Right atrium auricular region (tissue), 2 donors: ENCODE measurements at regions not wholly inside any gene's neighbourhood (a gene's known extent, or its start where the extent isn't known, plus 50 kb on each side); places are given as distances from the start of the nearest gene placed in this dataset.

Experiments used
- DNase-seq: peaks from one replicate; pipeline ENCODE4 v3.0.0-alpha.2; 2019; ENCODE audit warnings: low spot score
- H3K27ac ChIP-seq, 2 donors: fragments of 200-600 bp; sonication (generic); 1 replicate in 1 of 2; 2 replicates in 1 of 2; pipeline ENCODE4 v1.5.1; 2016 to 2019
- H3K27me3 ChIP-seq, 2 donors: fragments of 200-600 bp; sonication (generic); one replicate each; pipeline versions ENCODE4 v1.5.1 to v1.6.0; 2017 to 2019
- H3K36me3 ChIP-seq: fragments of 200-600 bp; sonication (generic); one replicate; pipeline ENCODE4 v1.5.1; 2016
- H3K4me1 ChIP-seq, 2 donors: fragments of 200-600 bp; sonication (generic); one replicate each; pipeline versions ENCODE4 v1.5.1 to v1.6.0; 2017 to 2019
- H3K4me3 ChIP-seq, 2 donors: fragments of 200-600 bp; sonication (generic); 1 replicate in 1 of 2; 2 replicates in 1 of 2; pipeline ENCODE4 v1.5.1; 2017 to 2019; ENCODE audit warnings: mild to moderate bottlenecking in 1 of 2, moderate library complexity in 1 of 2
- H3K9me3 ChIP-seq, 2 donors: fragments of 200-600 bp; sonication (generic); one replicate each; pipeline ENCODE4 v1.5.1; 2019
- CTCF ChIP-seq, 2 donors: fragments of 200-600 bp; sonication (generic); IDR thresholded peaks; one replicate each; pipeline ENCODE4 v1.5.1; 2019; ENCODE audit warnings: antibody characterized with exemption in 2 of 2

- Histone ChIP-seq H3K27ac (no peak overlapping the region), H3K36me3 (no peaks in the 10 kb centered on the region), H3K4me3 (no peak overlapping the region), H3K27me3 (no peaks in the 10 kb centered on the region), H3K4me1 (no peaks in the 10 kb centered on the region), H3K9me3 (no peaks in the 10 kb centered on the region)
- DNase-seq = no peak
- no peak for TF ChIP-seq CTCF (IDR thresholded peaks at IDR 0.05)
Observed at GRCh38 chr10:16381083-16381482, 55.7 kb upstream of the PTER start.

GRCh38 chr10:16384021-16384420 is 52.8 kb upstream of the PTER start:
- Histone ChIP-seq H3K36me3 (no peaks in the 10 kb centered on the region), H3K9me3 (no peaks in the 10 kb centered on the region), H3K4me3 (no peak overlapping the region), H3K4me1 (no peaks in the 10 kb centered on the region), H3K27me3 (no peaks in the 10 kb centered on the region), H3K27ac (no peak overlapping the region)
- TF ChIP-seq CTCF (IDR thresholded peaks at IDR 0.05) = no peak
- no peak for DNase-seq

- no peak for TF ChIP-seq CTCF (IDR thresholded peaks at IDR 0.05)
- Histone ChIP-seq H3K27ac (no peak overlapping the region), H3K4me3 (no peak overlapping the region), H3K9me3 (no peaks in the 10 kb centered on the region), H3K4me1 (no peaks in the 10 kb centered on the region), H3K27me3 (no peaks in the 10 kb centered on the region), H3K36me3 (no peaks in the 10 kb centered on the region)
- DNase-seq = no peak
Observed at GRCh38 chr10:16386855-16387254, 50.0 kb upstream of the PTER start.
